WTC11 (cell line): ENCODE measurements at regions not wholly inside any gene's neighbourhood (a gene's known extent, or its start where the extent isn't known, plus 50 kb on each side); places are given as distances from the start of the nearest gene placed in this dataset.

Experiments used
- ATF1 ChIP-seq: sonication (generic); formaldehyde crosslinking; IDR thresholded peaks from 2 replicates; pipeline ENCODE4 v1.8.1; 2023; ENCODE audit warnings: mild to moderate bottlenecking, moderate library complexity, missing genetic modification reagents
- ATF6 ChIP-seq: sonication (generic); formaldehyde crosslinking; IDR thresholded peaks from 2 replicates; pipeline ENCODE4 v1.8.1; 2023; ENCODE audit warnings: mild to moderate bottlenecking, missing genetic modification reagents
- CREM ChIP-seq: sonication (generic); formaldehyde crosslinking; IDR thresholded peaks from 2 replicates; pipeline ENCODE4 v1.8.1; 2022; ENCODE audit warnings: mild to moderate bottlenecking, missing genetic modification reagents, moderate library complexity
- CTCF ChIP-seq: fragments of 200-600 bp; IDR thresholded peaks from 2 replicates; pipeline ENCODE4 v1.8.0; 2022; ENCODE audit warnings: antibody characterized with exemption
- E2F4 ChIP-seq: sonication (generic); formaldehyde crosslinking; IDR thresholded peaks from 2 replicates; pipeline ENCODE4 v1.8.1; 2022; ENCODE audit warnings: low read depth, mild to moderate bottlenecking, moderate library complexity, missing genetic modification reagents, borderline replicate concordance
- IRF2 ChIP-seq: sonication (generic); formaldehyde crosslinking; IDR thresholded peaks from 2 replicates; pipeline ENCODE4 v1.8.0; 2022; ENCODE audit warnings: low read depth, missing genetic modification reagents, borderline replicate concordance
- MLX ChIP-seq: sonication (generic); formaldehyde crosslinking; IDR thresholded peaks from 2 replicates; pipeline ENCODE4 v1.8.1; 2023; ENCODE audit warnings: mild to moderate bottlenecking, missing genetic modification reagents, moderate library complexity
- NFYB ChIP-seq: sonication (generic); formaldehyde crosslinking; conservative IDR thresholded peaks from 2 replicates; pipeline ENCODE4 v1.8.0; 2022; ENCODE audit warnings: low read depth, missing genetic modification reagents
- TEAD1 ChIP-seq: sonication (generic); formaldehyde crosslinking; IDR thresholded peaks from 2 replicates; pipeline ENCODE4 v1.8.0; 2022; ENCODE audit warnings: mild to moderate bottlenecking, missing genetic modification reagents
- ZNF671 ChIP-seq: fragments of 250-450 bp; sonication (Bioruptor Pico); IDR thresholded peaks from 2 replicates; pipeline ENCODE4 v1.8.0; 2021; ENCODE audit warnings: mild to moderate bottlenecking

GRCh38 chr2:207230261-207231105 is 64.7 kb upstream of the KLF7 start:
- TF ChIP-seq E2F4 (no peak), TEAD1 (CRISPR knock-in tag) (no peak), ATF6 (CRISPR knock-in tag) (no peak), ATF1 (no peak), ZNF671 (CRISPR knock-in tag) (no peak), IRF2 (CRISPR knock-in tag) (no peak), CTCF (peak; percentile 73; the same call in 1 of the 2 replicates), NFYB (CRISPR knock-in tag) (no peak), MLX (no peak), CREM (CRISPR knock-in tag) (no peak)
